SIG-M5 treated with dmso at 0.1 percent for 504 hours (cell line): ENCODE measurements at regions not wholly inside any gene's neighbourhood (a gene's known extent, or its start where the extent isn't known, plus 50 kb on each side); places are given as distances from the start of the nearest gene placed in this dataset.
"Not testable (repeated sequence)": the region's sequence is repeated elsewhere in the genome, so short reads cannot be mapped to it uniquely, and the experiment has no call there.

Experiments
- DNase-seq: peaks from one replicate; lab custom pipeline; 2025; ENCODE audit not compliant: unreplicated experiment; lab: John Stamatoyannopoulos, UW

GRCh38 chr2:195471163-195471562 lies 185.9 kb upstream of the SLC39A10 start:
- no peak for DNase-seq

GRCh38 chr2:195470622-195471021 lies 186.4 kb upstream of the SLC39A10 start:
- no peak for DNase-seq

- DNase-seq, result peak; percentile 71
Observed at GRCh38 chr2:195468771-195469170, 188.3 kb upstream of the SLC39A10 start.

GRCh38 chr2:195466427-195466826 lies 190.6 kb upstream of the SLC39A10 start:
- no peak for DNase-seq

GRCh38 chr2:195461010-195461409 lies 196.0 kb upstream of the SLC39A10 start:
- DNase-seq, result no peak

GRCh38 chr2:195458936-195459335 lies 198.1 kb upstream of the SLC39A10 start:
- no peak for DNase-seq

- no peak for DNase-seq
Observed at GRCh38 chr2:195457873-195458272, 199.2 kb upstream of the SLC39A10 start.

- DNase-seq, result no peak
Observed at GRCh38 chr2:195456771-195457170, 200.3 kb upstream of the SLC39A10 start.

GRCh38 chr2:195451160-195451559 lies 205.9 kb upstream of the SLC39A10 start:
- no peak for DNase-seq

- no peak for DNase-seq
Observed at GRCh38 chr2:195450552-195451113, 206.4 kb upstream of the SLC39A10 start.

- DNase-seq, result no peak
Observed at GRCh38 chr2:195447323-195447975, 209.6 kb upstream of the SLC39A10 start.

GRCh38 chr2:195445639-195446038 lies 211.4 kb upstream of the SLC39A10 start:
- DNase-seq, result no peak

GRCh38 chr2:195443926-195444325 lies 213.1 kb upstream of the SLC39A10 start:
- no peak for DNase-seq

- DNase-seq, result no peak
Observed at GRCh38 chr2:195442458-195443175, 214.4 kb upstream of the SLC39A10 start.

GRCh38 chr2:195438692-195439091 lies 218.3 kb upstream of the SLC39A10 start:
- no peak for DNase-seq

GRCh38 chr2:195437521-195437920 lies 219.5 kb upstream of the SLC39A10 start:
- DNase-seq, result no peak

GRCh38 chr2:195434346-195434745 lies 222.7 kb upstream of the SLC39A10 start:
- DNase-seq, result no peak

GRCh38 chr2:195433729-195434128 lies 223.3 kb upstream of the SLC39A10 start:
- not testable (repeated sequence) for DNase-seq

- DNase-seq, result no peak
Observed at GRCh38 chr2:195428673-195429072, 228.4 kb upstream of the SLC39A10 start.

GRCh38 chr2:195425328-195425727 lies 231.7 kb upstream of the SLC39A10 start:
- DNase-seq, result no peak

GRCh38 chr2:195419033-195419432 lies 238.0 kb upstream of the SLC39A10 start:
- DNase-seq, result no peak

- no peak for DNase-seq
Observed at GRCh38 chr2:195414537-195415100, 242.4 kb upstream of the SLC39A10 start.
